ENCODE measurements at regions not wholly inside any gene's neighbourhood (a gene's known extent, or its start where the extent isn't known, plus 50 kb on each side); places are given as distances from the start of the nearest gene placed in this dataset.

- TF ChIP-seq, protein P1, sequence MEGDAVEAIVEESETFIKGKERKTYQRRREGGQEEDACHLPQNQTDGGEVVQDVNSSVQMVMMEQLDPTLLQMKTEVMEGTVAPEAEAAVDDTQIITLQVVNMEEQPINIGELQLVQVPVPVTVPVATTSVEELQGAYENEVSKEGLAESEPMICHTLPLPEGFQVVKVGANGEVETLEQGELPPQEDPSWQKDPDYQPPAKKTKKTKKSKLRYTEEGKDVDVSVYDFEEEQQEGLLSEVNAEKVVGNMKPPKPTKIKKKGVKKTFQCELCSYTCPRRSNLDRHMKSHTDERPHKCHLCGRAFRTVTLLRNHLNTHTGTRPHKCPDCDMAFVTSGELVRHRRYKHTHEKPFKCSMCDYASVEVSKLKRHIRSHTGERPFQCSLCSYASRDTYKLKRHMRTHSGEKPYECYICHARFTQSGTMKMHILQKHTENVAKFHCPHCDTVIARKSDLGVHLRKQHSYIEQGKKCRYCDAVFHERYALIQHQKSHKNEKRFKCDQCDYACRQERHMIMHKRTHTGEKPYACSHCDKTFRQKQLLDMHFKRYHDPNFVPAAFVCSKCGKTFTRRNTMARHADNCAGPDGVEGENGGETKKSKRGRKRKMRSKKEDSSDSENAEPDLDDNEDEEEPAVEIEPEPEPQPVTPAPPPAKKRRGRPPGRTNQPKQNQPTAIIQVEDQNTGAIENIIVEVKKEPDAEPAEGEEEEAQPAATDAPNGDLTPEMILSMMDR (IDR thresholded peaks at IDR 0.05; ENCODE audit: low read depth, low read length, poor library complexity, severe bottlenecking) = no peak
- no peak for TF ChIP-seq EZH2phosphoT487 (IDR thresholded peaks at IDR 0.05; ENCODE audit: borderline replicate concordance, low read length)
Measured at GRCh38 chr2:221112744-221113143, 459.4 kb downstream of the EPHA4 start.
